EL (cell line): ENCODE measurements at regions not wholly inside any gene's neighbourhood (a gene's known extent, or its start where the extent isn't known, plus 50 kb on each side); places are given as distances from the start of the nearest gene placed in this dataset.

Source experiments
- DNase-seq: peaks from one replicate; pipeline ENCODE4 v3.0.0-alpha.2; 2016

GRCh38 chr1:147852706-147853225 lies 49.8 kb upstream of the GJA8 start:
- no peak for DNase-seq
